Ovary (tissue), 3 donors: ENCODE measurements at regions not wholly inside any gene's neighbourhood (a gene's known extent, or its start where the extent isn't known, plus 50 kb on each side); places are given as distances from the start of the nearest gene placed in this dataset.

ENCODE experiments used
- EP300 ChIP-seq: sonication (generic); formaldehyde crosslinking; IDR thresholded peaks from one replicate; pipeline ENCODE4 v1.6.1; 2017; ENCODE audit warnings: antibody characterized with exemption
- POLR2A ChIP-seq: fragments of 450-650 bp; IDR thresholded peaks from one replicate; pipeline ENCODE4 v1.6.1; 2017; ENCODE audit warnings: antibody characterized with exemption, mild to moderate bottlenecking, moderate library complexity
- TF ChIP-seq, protein P1 (sequence below), 3 donors: fragments of 450-650 bp in 2 of 3; fragments of 200-600 bp in 1 of 3; IDR thresholded peaks; one replicate each; pipeline versions ENCODE4 v1.5.1 to v1.8.0; 2016 to 2022; ENCODE audit warnings: antibody characterized with exemption in 3 of 3, mild to moderate bottlenecking in 1 of 3
- donor health status: DM: no; HTN: no; CAD: no.

DNA sequence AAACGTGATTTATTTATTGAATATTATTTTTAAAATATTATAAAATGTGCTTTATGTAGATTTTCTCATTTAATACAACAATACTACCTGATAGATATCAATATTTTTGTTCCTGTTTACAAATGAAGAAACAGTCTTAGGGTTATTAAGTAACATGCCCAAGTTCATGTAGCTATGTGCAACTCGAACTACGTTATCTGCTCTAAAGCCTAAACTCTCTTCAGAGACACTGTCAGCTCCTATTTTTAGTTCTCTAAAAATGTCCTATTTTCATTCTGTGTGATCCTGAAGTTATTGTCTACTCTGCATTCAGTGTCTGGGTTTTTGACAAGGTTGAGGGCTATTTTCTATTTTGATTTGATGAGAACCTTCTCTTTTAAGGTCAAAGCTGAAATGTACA lies 550.1 kb upstream of the B3GALT2 start:
- TF ChIP-seq, protein P1, sequence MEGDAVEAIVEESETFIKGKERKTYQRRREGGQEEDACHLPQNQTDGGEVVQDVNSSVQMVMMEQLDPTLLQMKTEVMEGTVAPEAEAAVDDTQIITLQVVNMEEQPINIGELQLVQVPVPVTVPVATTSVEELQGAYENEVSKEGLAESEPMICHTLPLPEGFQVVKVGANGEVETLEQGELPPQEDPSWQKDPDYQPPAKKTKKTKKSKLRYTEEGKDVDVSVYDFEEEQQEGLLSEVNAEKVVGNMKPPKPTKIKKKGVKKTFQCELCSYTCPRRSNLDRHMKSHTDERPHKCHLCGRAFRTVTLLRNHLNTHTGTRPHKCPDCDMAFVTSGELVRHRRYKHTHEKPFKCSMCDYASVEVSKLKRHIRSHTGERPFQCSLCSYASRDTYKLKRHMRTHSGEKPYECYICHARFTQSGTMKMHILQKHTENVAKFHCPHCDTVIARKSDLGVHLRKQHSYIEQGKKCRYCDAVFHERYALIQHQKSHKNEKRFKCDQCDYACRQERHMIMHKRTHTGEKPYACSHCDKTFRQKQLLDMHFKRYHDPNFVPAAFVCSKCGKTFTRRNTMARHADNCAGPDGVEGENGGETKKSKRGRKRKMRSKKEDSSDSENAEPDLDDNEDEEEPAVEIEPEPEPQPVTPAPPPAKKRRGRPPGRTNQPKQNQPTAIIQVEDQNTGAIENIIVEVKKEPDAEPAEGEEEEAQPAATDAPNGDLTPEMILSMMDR (IDR thresholded peaks at IDR 0.05): no peak
- TF ChIP-seq EP300 (no peak), POLR2A (no peak)
